Liver (tissue), 8 donors: ENCODE measurements at regions not wholly inside any gene's neighbourhood (a gene's known extent, or its start where the extent isn't known, plus 50 kb on each side); places are given as distances from the start of the nearest gene placed in this dataset.

ENCODE experiments used
- DNase-seq: peaks from one replicate; pipeline ENCODE4 v3.0.0-alpha.2; 2017; ENCODE audit warnings: low spot score
- H3K27ac ChIP-seq, 2 donors: one replicate each; pipeline ENCODE4 v1.7.0; 2013; ENCODE audit warnings: inconsistent platforms in 2 of 2, low read length in 2 of 2, control low read depth in 1 of 2, low read depth in 1 of 2, mild to moderate bottlenecking in 1 of 2
- H3K27me3 ChIP-seq, 4 donors: one replicate each; pipeline versions ENCODE4 v1.6.1 to v1.7.0; 2013; ENCODE audit warnings: low read length in 3 of 4, inconsistent platforms in 1 of 4, mild to moderate bottlenecking in 1 of 4, moderate library complexity in 1 of 4; ENCODE audit not compliant: control insufficient read depth in 4 of 4, insufficient read depth in 4 of 4
- H3K36me3 ChIP-seq, 4 donors: one replicate each; pipeline versions ENCODE4 v1.6.1 to v1.7.0; 2013; ENCODE audit warnings: low read length in 3 of 4, mild to moderate bottlenecking in 3 of 4, low read depth in 1 of 4, moderate library complexity in 1 of 4; ENCODE audit not compliant: control insufficient read depth in 4 of 4, insufficient read depth in 3 of 4
- H3K4me1 ChIP-seq, 4 donors: one replicate each; pipeline versions ENCODE4 v1.6.1 to v1.7.0; 2013; ENCODE audit warnings: low read length in 3 of 4, mild to moderate bottlenecking in 3 of 4, moderate library complexity in 1 of 4; ENCODE audit not compliant: control insufficient read depth in 4 of 4, insufficient read depth in 4 of 4
- H3K4me3 ChIP-seq, 3 donors: one replicate each; pipeline versions ENCODE4 v1.6.1 to v1.7.0; 2013; ENCODE audit warnings: low read length in 3 of 3, control low read depth in 1 of 3, low read depth in 1 of 3, mild to moderate bottlenecking in 1 of 3
- H3K9ac ChIP-seq, 2 donors: one replicate each; pipeline ENCODE4 v1.7.0; 2013; ENCODE audit warnings: low read length in 2 of 2, mild to moderate bottlenecking in 2 of 2, moderate library complexity in 2 of 2, control low read depth in 1 of 2, low read depth in 1 of 2
- H3K9me3 ChIP-seq, 4 donors: one replicate each; pipeline versions ENCODE4 v1.6.1 to v1.7.0; 2013; ENCODE audit warnings: low read length in 3 of 4; ENCODE audit not compliant: control insufficient read depth in 4 of 4
- CTCF ChIP-seq: fragments of 150-350 bp; IDR thresholded peaks from 2 replicates; pipeline ENCODE4 v1.5.1; 2017; ENCODE audit warnings: improper control_type of control experiment, low read depth, low read length; ENCODE audit not compliant: missing input control
- FOXA2 ChIP-seq: IDR thresholded peaks from 2 replicates; pipeline ENCODE4 v1.6.1; 2016; ENCODE audit warnings: antibody characterized with exemption
- GABPA ChIP-seq, 2 donors: IDR thresholded peaks in 1 of 2; conservative IDR thresholded peaks in 1 of 2; 2 replicates each; pipeline ENCODE4 v1.6.1; 2016; ENCODE audit warnings: antibody characterized with exemption in 2 of 2, mild to moderate bottlenecking in 1 of 2, moderate library complexity in 1 of 2
- HNF4A ChIP-seq, 2 donors: conservative IDR thresholded peaks; 2 replicates each; pipeline ENCODE4 v1.6.1; 2016; ENCODE audit warnings: antibody characterized with exemption in 2 of 2, mild to moderate bottlenecking in 2 of 2
- HNF4G ChIP-seq: IDR thresholded peaks from 2 replicates; pipeline ENCODE4 v1.6.1; 2016; ENCODE audit warnings: antibody characterized with exemption
- JUND ChIP-seq, 2 donors: IDR thresholded peaks; 2 replicates each; pipeline ENCODE4 v1.6.1; 2016; ENCODE audit warnings: antibody characterized with exemption in 2 of 2
- RAD21 ChIP-seq, 2 donors: IDR thresholded peaks; 2 replicates each; pipeline ENCODE4 v1.6.1; 2016; ENCODE audit warnings: antibody characterized with exemption in 2 of 2, mild to moderate bottlenecking in 2 of 2
- REST ChIP-seq: IDR thresholded peaks from 2 replicates; pipeline ENCODE4 v1.6.1; 2016; ENCODE audit warnings: antibody characterized with exemption, mild to moderate bottlenecking
- RXRA ChIP-seq, 2 donors: IDR thresholded peaks; 2 replicates each; pipeline ENCODE4 v1.6.1; 2017 to 2018; ENCODE audit warnings: antibody characterized with exemption in 2 of 2, mild to moderate bottlenecking in 1 of 2
- SP1 ChIP-seq: IDR thresholded peaks from 2 replicates; pipeline ENCODE4 v1.6.1; 2018; ENCODE audit warnings: antibody characterized with exemption, mild to moderate bottlenecking
- TAF1 ChIP-seq: conservative IDR thresholded peaks from 2 replicates; pipeline ENCODE4 v1.6.1; 2016; ENCODE audit warnings: antibody characterized with exemption, mild to moderate bottlenecking
- YY1 ChIP-seq: IDR thresholded peaks from 2 replicates; pipeline ENCODE4 v1.6.1; 2016; ENCODE audit warnings: antibody characterized with exemption, mild to moderate bottlenecking
- WGBS: extraction: QIAGEN DNeasy Blood & Tissue Kit; methylation state at CpG from one replicate; pipeline ENCODE4 v1.1.7; 2013; 5-methylcytosine and 5-hydroxymethylcytosine counted together
- TF ChIP-seq, protein P1 (sequence below): IDR thresholded peaks from 2 replicates; pipeline ENCODE4 v1.6.1; 2016; ENCODE audit warnings: antibody characterized with exemption
- TF ChIP-seq, protein P2 (sequence below): IDR thresholded peaks from 2 replicates; pipeline ENCODE4 v1.6.1; 2016; ENCODE audit warnings: antibody characterized with exemption
- donor health status: healthy.
- donor health status: healthy.
- donor health status: healthy.
- donor health status: healthy.
- donor health status: healthy.

DNA sequence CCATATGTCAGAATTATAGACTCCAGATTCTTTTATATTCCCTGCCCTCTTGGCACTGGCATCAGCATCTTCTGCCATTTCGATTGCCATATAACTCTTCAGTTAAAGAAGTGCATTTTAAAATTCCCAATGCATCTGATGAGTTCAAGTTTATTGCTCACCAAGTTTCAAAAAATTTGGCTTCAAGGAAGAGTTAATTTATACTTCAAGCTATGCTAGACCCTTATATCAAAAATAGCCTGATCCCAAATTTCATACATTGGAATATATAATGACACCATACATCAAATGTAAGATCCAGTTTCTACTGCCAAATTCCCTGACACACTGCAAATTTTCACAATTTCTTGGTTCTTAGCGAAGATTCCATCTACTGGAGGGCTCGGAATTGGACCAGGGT lies 1058.6 kb downstream of the NTRK3 start:
- 67% methylated on average over 3 of the region's 3 CpGs for WGBS
- Histone ChIP-seq H3K36me3 (no peaks in the 10 kb centered on the region), H3K4me1 (no peaks in the 10 kb centered on the region), H3K27ac (no peak overlapping the region), H3K27me3 (no peaks in the 10 kb centered on the region), H3K9me3 (peaks cover 0 to 2% (median 0%) of the 10 kb centered on the region in 4 donors), H3K9ac (no peak overlapping the region), H3K4me3 (no peak overlapping the region)
- no peak for DNase-seq
- TF ChIP-seq HNF4A (conservative IDR thresholded peaks at IDR 0.05), result no peak
- no peak for TF ChIP-seq RXRA (IDR thresholded peaks at IDR 0.05)
- TF ChIP-seq HNF4G, result no peak
- no peak for TF ChIP-seq YY1
- no peak for TF ChIP-seq TAF1
- TF ChIP-seq CTCF, result no peak
- TF ChIP-seq FOXA2, result no peak
- no peak for TF ChIP-seq GABPA (IDR thresholded peaks at IDR 0.05 in 1 of 2, conservative IDR thresholded peaks at IDR 0.05 in 1 of 2)
- TF ChIP-seq RAD21 (IDR thresholded peaks at IDR 0.05), result no peak
- TF ChIP-seq, protein P1, sequence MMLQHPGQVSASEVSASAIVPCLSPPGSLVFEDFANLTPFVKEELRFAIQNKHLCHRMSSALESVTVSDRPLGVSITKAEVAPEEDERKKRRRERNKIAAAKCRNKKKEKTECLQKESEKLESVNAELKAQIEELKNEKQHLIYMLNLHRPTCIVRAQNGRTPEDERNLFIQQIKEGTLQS, result no peak
- TF ChIP-seq, protein P2, sequence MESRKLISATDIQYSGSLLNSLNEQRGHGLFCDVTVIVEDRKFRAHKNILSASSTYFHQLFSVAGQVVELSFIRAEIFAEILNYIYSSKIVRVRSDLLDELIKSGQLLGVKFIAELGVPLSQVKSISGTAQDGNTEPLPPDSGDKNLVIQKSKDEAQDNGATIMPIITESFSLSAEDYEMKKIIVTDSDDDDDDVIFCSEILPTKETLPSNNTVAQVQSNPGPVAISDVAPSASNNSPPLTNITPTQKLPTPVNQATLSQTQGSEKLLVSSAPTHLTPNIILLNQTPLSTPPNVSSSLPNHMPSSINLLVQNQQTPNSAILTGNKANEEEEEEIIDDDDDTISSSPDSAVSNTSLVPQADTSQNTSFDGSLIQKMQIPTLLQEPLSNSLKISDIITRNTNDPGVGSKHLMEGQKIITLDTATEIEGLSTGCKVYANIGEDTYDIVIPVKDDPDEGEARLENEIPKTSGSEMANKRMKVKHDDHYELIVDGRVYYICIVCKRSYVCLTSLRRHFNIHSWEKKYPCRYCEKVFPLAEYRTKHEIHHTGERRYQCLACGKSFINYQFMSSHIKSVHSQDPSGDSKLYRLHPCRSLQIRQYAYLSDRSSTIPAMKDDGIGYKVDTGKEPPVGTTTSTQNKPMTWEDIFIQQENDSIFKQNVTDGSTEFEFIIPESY, result no peak
- TF ChIP-seq SP1, result no peak
- no peak for TF ChIP-seq JUND (IDR thresholded peaks at IDR 0.05)

DNA sequence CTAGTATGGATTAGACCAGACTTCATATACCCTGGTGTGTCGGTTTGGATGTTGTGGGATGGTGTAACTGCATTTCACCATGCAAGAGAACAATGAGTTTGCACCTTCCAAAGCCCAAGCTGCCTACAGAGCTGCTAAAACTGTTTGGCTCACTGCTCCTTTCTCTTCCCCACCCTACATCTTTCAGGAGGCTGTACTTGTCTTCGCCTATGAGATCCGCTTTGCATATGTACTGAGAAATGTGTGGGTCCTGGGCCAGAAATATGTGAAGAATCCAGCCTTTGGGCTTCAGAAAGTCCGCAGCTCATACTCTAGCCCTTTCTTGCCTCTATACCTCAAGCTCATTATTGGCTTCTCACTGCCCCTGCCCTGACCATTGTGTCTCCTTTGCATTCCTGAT lies 1060.0 kb downstream of the NTRK3 start:
- no peak for TF ChIP-seq REST
- TF ChIP-seq YY1, result no peak
- no peak for TF ChIP-seq FOXA2
- no peak for TF ChIP-seq SP1
- no peak for TF ChIP-seq CTCF
- H3K9ac ChIP-seq, result no peak overlapping the region
- H3K27ac ChIP-seq, result no peak overlapping the region
- no peak overlapping the region for H3K4me3 ChIP-seq
- DNase-seq, result no peak
- H3K9me3 ChIP-seq, result peaks cover 0 to 2% (median 0%) of the 10 kb centered on the region in 4 donors
- H3K4me1 ChIP-seq, result no peaks in the 10 kb centered on the region
- H3K27me3 ChIP-seq, result no peaks in the 10 kb centered on the region
- H3K36me3 ChIP-seq, result no peaks in the 10 kb centered on the region
- WGBS, result 78% methylated on average over 4 of the region's 4 CpGs
